ENCODE measurements at regions not wholly inside any gene's neighbourhood (a gene's known extent, or its start where the extent isn't known, plus 50 kb on each side); places are given as distances from the start of the nearest gene placed in this dataset.
A peak's percentile ranks its signal among the peaks of the same experiment; 100 is the strongest.

DNA sequence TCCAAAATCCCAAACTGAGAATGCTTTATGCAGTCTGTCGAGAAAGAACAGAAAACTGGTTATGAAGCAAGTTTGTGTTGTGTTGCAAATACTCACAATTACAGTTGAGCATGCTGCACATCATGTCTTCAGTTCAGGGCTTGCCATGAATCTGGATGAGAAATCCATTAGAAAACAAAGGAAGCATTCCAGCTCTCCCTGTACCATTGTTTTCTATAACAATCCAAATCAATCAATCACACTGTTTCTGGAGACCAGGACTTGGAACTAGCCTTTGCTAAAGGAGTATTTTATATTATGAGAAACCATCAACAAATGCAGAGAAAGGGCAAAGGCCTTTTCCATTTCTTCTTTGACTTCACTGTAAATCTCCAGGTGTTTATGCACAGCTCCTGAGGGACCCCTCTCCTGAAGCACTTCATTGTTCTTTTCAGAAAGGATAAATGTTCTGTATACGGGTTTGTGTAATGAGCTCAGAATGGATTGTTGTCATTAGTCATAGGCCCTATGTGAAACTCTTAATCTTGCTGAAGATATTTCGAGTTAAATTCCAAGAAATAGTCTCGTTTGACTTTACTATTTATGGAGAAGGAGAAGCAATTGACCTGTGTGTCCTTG lies 364.7 kb upstream of the POM121L12 start:
- intact Hi-C loops (cut with DNase I, micrococcal nuclease) = no loop called here
- DNase-seq (no peak), ATAC-seq (no peak)
- TF ChIP-seq, protein P1, sequence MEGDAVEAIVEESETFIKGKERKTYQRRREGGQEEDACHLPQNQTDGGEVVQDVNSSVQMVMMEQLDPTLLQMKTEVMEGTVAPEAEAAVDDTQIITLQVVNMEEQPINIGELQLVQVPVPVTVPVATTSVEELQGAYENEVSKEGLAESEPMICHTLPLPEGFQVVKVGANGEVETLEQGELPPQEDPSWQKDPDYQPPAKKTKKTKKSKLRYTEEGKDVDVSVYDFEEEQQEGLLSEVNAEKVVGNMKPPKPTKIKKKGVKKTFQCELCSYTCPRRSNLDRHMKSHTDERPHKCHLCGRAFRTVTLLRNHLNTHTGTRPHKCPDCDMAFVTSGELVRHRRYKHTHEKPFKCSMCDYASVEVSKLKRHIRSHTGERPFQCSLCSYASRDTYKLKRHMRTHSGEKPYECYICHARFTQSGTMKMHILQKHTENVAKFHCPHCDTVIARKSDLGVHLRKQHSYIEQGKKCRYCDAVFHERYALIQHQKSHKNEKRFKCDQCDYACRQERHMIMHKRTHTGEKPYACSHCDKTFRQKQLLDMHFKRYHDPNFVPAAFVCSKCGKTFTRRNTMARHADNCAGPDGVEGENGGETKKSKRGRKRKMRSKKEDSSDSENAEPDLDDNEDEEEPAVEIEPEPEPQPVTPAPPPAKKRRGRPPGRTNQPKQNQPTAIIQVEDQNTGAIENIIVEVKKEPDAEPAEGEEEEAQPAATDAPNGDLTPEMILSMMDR (IDR thresholded peaks at IDR 0.05) = no peak
- Histone ChIP-seq H3K36me3 (ENCODE audit: low read depth) (no peaks in the 10 kb centered on the region), H3K4me1 (ENCODE audit: low read depth) (no peaks in the 10 kb centered on the region), H3K9me3 (no peaks in the 10 kb centered on the region), H3K4me3 (no peak overlapping the region)

DNA sequence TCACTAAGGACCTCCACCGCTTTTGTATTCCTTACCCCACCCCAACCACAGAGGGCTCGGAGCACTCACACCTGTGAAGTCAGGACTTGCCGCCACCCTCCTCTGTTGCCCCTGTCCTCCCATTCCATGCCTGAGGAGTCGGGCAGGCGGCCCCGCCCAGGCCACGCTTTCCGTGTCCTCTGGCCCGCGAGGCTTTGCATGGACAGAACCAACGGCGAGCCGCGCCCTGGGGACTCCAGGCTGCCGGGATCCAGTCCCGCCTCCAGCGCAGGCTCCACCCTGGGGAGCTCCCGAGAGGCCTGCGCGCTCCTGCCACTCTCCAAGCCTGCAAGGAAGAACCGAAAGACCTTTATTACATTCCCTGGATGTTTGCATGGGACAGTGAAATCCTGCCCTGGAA lies 366.4 kb upstream of the POM121L12 start:
- TF ChIP-seq, protein P1 (IDR thresholded peaks at IDR 0.05) = no peak
- no peaks in the 10 kb centered on the region for H3K9me3 ChIP-seq
- no peaks in the 10 kb centered on the region for H3K36me3 ChIP-seq (ENCODE audit: low read depth)
- intact Hi-C loops (cut with DNase I, micrococcal nuclease) = no loop called here
- H3K4me1 ChIP-seq (ENCODE audit: low read depth) = no peaks in the 10 kb centered on the region
- ATAC-seq (no peak), DNase-seq (peak in 1 of 3 donors; percentile 44)
- H3K4me3 ChIP-seq = no peak overlapping the region

DNA sequence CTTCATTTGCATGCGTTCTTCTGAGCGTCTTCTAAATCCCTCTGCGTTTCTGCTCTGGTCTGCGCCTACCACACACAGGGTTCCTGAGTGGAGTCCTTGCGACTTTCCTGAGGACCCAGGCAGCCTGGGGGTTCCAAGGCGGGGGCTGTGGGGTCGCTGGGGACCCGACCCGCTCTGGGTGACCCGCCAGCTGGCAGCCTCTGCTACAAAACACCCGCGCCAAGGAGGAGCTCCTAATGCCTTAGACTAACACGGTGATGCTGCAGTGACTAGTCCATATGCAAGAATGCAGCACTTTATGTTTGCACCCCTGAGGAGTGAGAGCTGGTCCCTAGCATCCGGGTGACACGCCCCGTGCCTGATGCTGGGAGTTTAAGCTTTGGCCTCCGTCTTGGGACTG lies 367.0 kb upstream of the POM121L12 start:
- intact Hi-C loops (cut with DNase I, micrococcal nuclease) = no loop called here
- ATAC-seq (no peak), DNase-seq (no peak)
- Histone ChIP-seq H3K9me3 (no peaks in the 10 kb centered on the region), H3K4me3 (no peak overlapping the region), H3K4me1 (ENCODE audit: low read depth) (no peaks in the 10 kb centered on the region), H3K36me3 (ENCODE audit: low read depth) (no peaks in the 10 kb centered on the region)
- TF ChIP-seq, protein P1 (IDR thresholded peaks at IDR 0.05) = no peak

DNA sequence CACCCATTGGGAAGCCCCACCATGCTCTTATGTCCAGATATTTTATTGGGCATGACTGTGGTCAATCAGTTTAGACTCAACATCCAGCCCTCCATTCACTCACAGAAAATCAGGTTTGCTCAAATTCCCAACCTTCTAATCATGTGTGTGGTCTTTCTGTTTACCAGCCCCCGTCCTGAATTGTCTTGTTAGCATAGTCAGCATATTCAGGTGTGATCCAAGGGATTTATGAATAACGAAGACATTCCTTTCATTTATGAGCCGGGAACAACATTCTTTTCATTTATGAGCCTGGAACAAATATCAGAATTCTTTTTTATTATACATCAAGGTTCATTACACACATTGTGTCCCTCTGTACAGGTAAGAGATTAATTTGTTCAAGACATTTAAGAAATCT lies 376.3 kb upstream of the POM121L12 start:
- intact Hi-C loops (cut with DNase I, micrococcal nuclease) = no loop called here
- DNase-seq = no peak
- H3K4me3 ChIP-seq = no peak overlapping the region
- H3K9me3 ChIP-seq = no peaks in the 10 kb centered on the region
- TF ChIP-seq, protein P1 (IDR thresholded peaks at IDR 0.05) = no peak
- H3K36me3 ChIP-seq (ENCODE audit: low read depth) = no peaks in the 10 kb centered on the region
- no peaks in the 10 kb centered on the region for H3K4me1 ChIP-seq (ENCODE audit: low read depth)
- ATAC-seq = no peak

DNA sequence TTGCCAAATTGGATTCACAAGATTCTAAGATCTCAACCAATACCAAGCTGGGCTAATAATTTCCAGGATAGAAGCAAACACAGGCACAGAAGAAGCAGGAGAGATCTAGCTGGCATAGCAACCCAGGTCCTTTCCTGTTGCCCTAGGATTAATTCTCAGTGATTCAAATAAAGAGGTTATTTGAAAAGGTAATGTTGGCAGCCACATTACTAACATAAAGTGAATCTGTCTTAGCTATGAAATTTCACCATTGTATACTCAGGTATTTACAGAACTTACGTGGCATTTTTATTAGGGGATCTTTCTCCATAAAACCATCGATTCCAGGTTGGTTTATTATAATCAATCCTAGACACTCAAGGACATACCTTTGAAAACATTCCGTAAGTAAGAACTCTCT lies 379.3 kb upstream of the POM121L12 start:
- Histone ChIP-seq H3K36me3 (ENCODE audit: low read depth) (no peaks in the 10 kb centered on the region), H3K4me1 (ENCODE audit: low read depth) (no peaks in the 10 kb centered on the region), H3K9me3 (no peaks in the 10 kb centered on the region), H3K4me3 (no peak overlapping the region)
- TF ChIP-seq, protein P1 (IDR thresholded peaks at IDR 0.05) = no peak
- intact Hi-C loops (cut with DNase I, micrococcal nuclease) = no loop called here
- ATAC-seq (no peak), DNase-seq (no peak)

DNA sequence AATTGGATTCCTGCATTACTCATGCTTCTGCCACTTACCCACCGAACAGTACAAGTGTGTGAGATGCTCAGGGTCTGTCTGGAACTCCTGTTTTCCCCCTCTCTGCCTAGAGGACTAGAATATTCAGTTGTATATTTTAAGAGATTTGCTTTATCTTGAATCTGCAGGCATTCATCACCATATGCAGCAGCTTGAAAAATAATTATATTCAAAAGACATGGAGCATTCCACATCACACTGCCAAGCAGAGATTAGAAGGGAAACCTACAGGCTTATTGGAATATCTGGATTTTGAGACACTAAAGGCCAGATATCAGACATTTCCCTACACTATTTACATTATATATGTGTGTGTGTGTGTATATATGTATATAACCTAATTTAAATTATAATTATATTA lies 382.8 kb upstream of the POM121L12 start:
- DNase-seq (no peak), ATAC-seq (no peak)
- no peaks in the 10 kb centered on the region for H3K36me3 ChIP-seq (ENCODE audit: low read depth)
- intact Hi-C loops (cut with DNase I, micrococcal nuclease) = no loop called here
- no peak overlapping the region for H3K4me3 ChIP-seq
- H3K9me3 ChIP-seq = no peaks in the 10 kb centered on the region
- no peaks in the 10 kb centered on the region for H3K4me1 ChIP-seq (ENCODE audit: low read depth)
- TF ChIP-seq, protein P1 (IDR thresholded peaks at IDR 0.05) = no peak
